Panc1 (cell line): ENCODE measurements at regions not wholly inside any gene's neighbourhood (a gene's known extent, or its start where the extent isn't known, plus 50 kb on each side); places are given as distances from the start of the nearest gene placed in this dataset.

ENCODE experiments used
- POLR2AphosphoS5 ChIP-seq: IDR thresholded peaks from 2 replicates; pipeline ENCODE4 v1.6.1; 2012; ENCODE audit warnings: mild to moderate bottlenecking, low read depth, low read length, moderate library complexity
- SIN3A ChIP-seq: IDR thresholded peaks from 2 replicates; pipeline ENCODE4 v1.6.1; 2012; ENCODE audit warnings: low read depth, mild to moderate bottlenecking, low read length, moderate library complexity, borderline replicate concordance; ENCODE audit not compliant: insufficient read depth
- TCF7L2 ChIP-seq: IDR thresholded peaks from 2 replicates; pipeline ENCODE4 v1.6.1; 2011; ENCODE audit warnings: mild to moderate bottlenecking, low read depth, low read length, inconsistent platforms
- TF ChIP-seq, protein P1 (sequence below): fragments of 450-650 bp; IDR thresholded peaks from 2 replicates; pipeline ENCODE4 v1.5.1; 2017; ENCODE audit warnings: mild to moderate bottlenecking
- TF ChIP-seq, protein P2 (sequence below), 2 experiments: IDR thresholded peaks; 2 replicates each; pipeline ENCODE4 v1.6.1; 2011 to 2012; ENCODE audit warnings: low read depth in 2 of 2, control low read depth in 1 of 2, low read length in 1 of 2, mild to moderate bottlenecking in 1 of 2, moderate library complexity in 1 of 2; ENCODE audit not compliant: insufficient read depth in 1 of 2

GRCh38 chr7:19999681-20000080 lies 217.5 kb downstream of the MACC1 start:
- TF ChIP-seq, protein P1, sequence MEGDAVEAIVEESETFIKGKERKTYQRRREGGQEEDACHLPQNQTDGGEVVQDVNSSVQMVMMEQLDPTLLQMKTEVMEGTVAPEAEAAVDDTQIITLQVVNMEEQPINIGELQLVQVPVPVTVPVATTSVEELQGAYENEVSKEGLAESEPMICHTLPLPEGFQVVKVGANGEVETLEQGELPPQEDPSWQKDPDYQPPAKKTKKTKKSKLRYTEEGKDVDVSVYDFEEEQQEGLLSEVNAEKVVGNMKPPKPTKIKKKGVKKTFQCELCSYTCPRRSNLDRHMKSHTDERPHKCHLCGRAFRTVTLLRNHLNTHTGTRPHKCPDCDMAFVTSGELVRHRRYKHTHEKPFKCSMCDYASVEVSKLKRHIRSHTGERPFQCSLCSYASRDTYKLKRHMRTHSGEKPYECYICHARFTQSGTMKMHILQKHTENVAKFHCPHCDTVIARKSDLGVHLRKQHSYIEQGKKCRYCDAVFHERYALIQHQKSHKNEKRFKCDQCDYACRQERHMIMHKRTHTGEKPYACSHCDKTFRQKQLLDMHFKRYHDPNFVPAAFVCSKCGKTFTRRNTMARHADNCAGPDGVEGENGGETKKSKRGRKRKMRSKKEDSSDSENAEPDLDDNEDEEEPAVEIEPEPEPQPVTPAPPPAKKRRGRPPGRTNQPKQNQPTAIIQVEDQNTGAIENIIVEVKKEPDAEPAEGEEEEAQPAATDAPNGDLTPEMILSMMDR, result no peak
- TF ChIP-seq TCF7L2 (no peak), POLR2AphosphoS5 (no peak), SIN3A (no peak)
- TF ChIP-seq, protein P2, sequence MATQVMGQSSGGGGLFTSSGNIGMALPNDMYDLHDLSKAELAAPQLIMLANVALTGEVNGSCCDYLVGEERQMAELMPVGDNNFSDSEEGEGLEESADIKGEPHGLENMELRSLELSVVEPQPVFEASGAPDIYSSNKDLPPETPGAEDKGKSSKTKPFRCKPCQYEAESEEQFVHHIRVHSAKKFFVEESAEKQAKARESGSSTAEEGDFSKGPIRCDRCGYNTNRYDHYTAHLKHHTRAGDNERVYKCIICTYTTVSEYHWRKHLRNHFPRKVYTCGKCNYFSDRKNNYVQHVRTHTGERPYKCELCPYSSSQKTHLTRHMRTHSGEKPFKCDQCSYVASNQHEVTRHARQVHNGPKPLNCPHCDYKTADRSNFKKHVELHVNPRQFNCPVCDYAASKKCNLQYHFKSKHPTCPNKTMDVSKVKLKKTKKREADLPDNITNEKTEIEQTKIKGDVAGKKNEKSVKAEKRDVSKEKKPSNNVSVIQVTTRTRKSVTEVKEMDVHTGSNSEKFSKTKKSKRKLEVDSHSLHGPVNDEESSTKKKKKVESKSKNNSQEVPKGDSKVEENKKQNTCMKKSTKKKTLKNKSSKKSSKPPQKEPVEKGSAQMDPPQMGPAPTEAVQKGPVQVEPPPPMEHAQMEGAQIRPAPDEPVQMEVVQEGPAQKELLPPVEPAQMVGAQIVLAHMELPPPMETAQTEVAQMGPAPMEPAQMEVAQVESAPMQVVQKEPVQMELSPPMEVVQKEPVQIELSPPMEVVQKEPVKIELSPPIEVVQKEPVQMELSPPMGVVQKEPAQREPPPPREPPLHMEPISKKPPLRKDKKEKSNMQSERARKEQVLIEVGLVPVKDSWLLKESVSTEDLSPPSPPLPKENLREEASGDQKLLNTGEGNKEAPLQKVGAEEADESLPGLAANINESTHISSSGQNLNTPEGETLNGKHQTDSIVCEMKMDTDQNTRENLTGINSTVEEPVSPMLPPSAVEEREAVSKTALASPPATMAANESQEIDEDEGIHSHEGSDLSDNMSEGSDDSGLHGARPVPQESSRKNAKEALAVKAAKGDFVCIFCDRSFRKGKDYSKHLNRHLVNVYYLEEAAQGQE (IDR thresholded peaks at IDR 0.05; ENCODE audit: insufficient read depth in 1 of 2, low read depth in 2 of 2, low read length in 1 of 2), result no peak
